H1 (cell line): ENCODE measurements at regions not wholly inside any gene's neighbourhood (a gene's known extent, or its start where the extent isn't known, plus 50 kb on each side); places are given as distances from the start of the nearest gene placed in this dataset.
A peak's percentile ranks its signal among the peaks of the same experiment; 100 is the strongest.

Source experiments
- CTCF ChIA-PET: fragments of 300-600 bp; sonication (Branson Sonifier 250); formaldehyde crosslinking; loops from one replicate; lab custom pipeline; 2021; ENCODE audit not compliant: partially characterized antibody; lab: Charles Lee
- POLR2A ChIA-PET: fragments of 300-600 bp; sonication (Branson Sonifier 250); formaldehyde crosslinking; loops from one replicate; lab custom pipeline; 2021; ENCODE audit warnings: inconsistent platforms; ENCODE audit not compliant: partially characterized antibody; lab: Charles Lee
- DNase-seq, 2 experiments: peaks; one replicate each; pipeline versions ENCODE4 v3.0.0 to v3.0.0-alpha.2; 2010 to 2022; ENCODE audit warnings: low spot score in 2 of 2, low read depth in 1 of 2, mixed read lengths in 1 of 2
- FAIRE-seq: peaks from 2 replicates; lab custom pipeline; 2011; peaks lifted over from hg19 to GRCh38; lab: Jason Lieb, UNC
- H2AFZ ChIP-seq: 2 replicates; pipeline ENCODE4 v1.8.1; 2012; ENCODE audit warnings: low read length, inconsistent platforms
- H2AK5ac ChIP-seq: 2 replicates; pipeline ENCODE4 v1.6.1; 2013; ENCODE audit warnings: low read depth, low read length
- H2BK120ac ChIP-seq: replicated peaks from 2 replicates; pipeline ENCODE3; 2013; ENCODE audit warnings: low read depth, low read length, inconsistent platforms
- H2BK12ac ChIP-seq: 2 replicates; pipeline ENCODE4 v1.6.1; 2013; ENCODE audit warnings: low read depth, low read length
- H2BK15ac ChIP-seq: 2 replicates; pipeline ENCODE4 v1.6.1; 2013; ENCODE audit warnings: low read length
- H2BK20ac ChIP-seq: 2 replicates; pipeline ENCODE4 v1.6.1; 2013; ENCODE audit warnings: low read length
- H2BK5ac ChIP-seq: 2 replicates; pipeline ENCODE4 v1.6.1; 2013; ENCODE audit warnings: low read depth, low read length
- H3K14ac ChIP-seq: 2 replicates; pipeline ENCODE4 v1.6.1; 2013; ENCODE audit warnings: inconsistent platforms; ENCODE audit not compliant: insufficient read length
- H3K18ac ChIP-seq: 2 replicates; pipeline ENCODE4 v1.6.1; 2013; ENCODE audit warnings: low read length; ENCODE audit errors: extremely low read depth
- H3K23ac ChIP-seq: 2 replicates; pipeline ENCODE4 v1.6.1; 2013; ENCODE audit warnings: inconsistent platforms; ENCODE audit not compliant: insufficient read length
- H3K23me2 ChIP-seq: 2 replicates; pipeline ENCODE4 v1.6.1; 2013; ENCODE audit warnings: low read depth, low read length
- H3K27ac ChIP-seq: 2 replicates; pipeline ENCODE4 v1.6.1; 2011; ENCODE audit warnings: low read depth, low read length, inconsistent platforms
- H3K27me3 ChIP-seq, 4 experiments: replicated peaks in 1 of 4; 1 replicate in 1 of 4; 2 replicates in 3 of 4; pipeline versions ENCODE4 v1.6.1 to v1.8.1; 2011 to 2013; ENCODE audit warnings: low read length in 3 of 4, mild to moderate bottlenecking in 3 of 4, inconsistent platforms in 2 of 4, mixed read lengths in 2 of 4, moderate library complexity in 1 of 4; ENCODE audit not compliant: control insufficient read depth in 3 of 4, insufficient read depth in 3 of 4; ENCODE audit errors: extremely low read depth in 1 of 4
- H3K36me3 ChIP-seq, 4 experiments: 2 replicates each; pipeline versions ENCODE4 v1.6.1 to v1.8.1; 2011 to 2013; ENCODE audit warnings: mild to moderate bottlenecking in 4 of 4, low read length in 3 of 4, moderate library complexity in 2 of 4, control low read depth in 1 of 4, inconsistent platforms in 1 of 4; ENCODE audit not compliant: insufficient read depth in 4 of 4, control insufficient read depth in 2 of 4
- H3K4ac ChIP-seq: replicated peaks from 2 replicates; pipeline ENCODE3; 2013; ENCODE audit warnings: low read length, low read depth, mixed read lengths, inconsistent platforms; ENCODE audit not compliant: insufficient read length
- H3K4me1 ChIP-seq, 4 experiments: replicated peaks in 1 of 4; 1 replicate in 1 of 4; 2 replicates in 3 of 4; pipeline versions ENCODE4 v1.6.1 to v1.8.1; 2011 to 2013; ENCODE audit warnings: low read length in 3 of 4, inconsistent platforms in 2 of 4, mixed read lengths in 1 of 4; ENCODE audit not compliant: insufficient read depth in 4 of 4, control insufficient read depth in 3 of 4
- H3K4me2 ChIP-seq, 2 experiments: 2 replicates each; pipeline versions ENCODE4 v1.6.1 to v1.8.1; 2011 to 2013; ENCODE audit warnings: low read depth in 2 of 2, low read length in 2 of 2, control low read depth in 1 of 2, inconsistent platforms in 1 of 2, mild to moderate bottlenecking in 1 of 2; ENCODE audit not compliant: insufficient read depth in 1 of 2
- H3K4me3 ChIP-seq, 4 experiments: fragments of 200-600, 300-600 bp in 1 of 4; sonication (generic), shearing (Covaris generic), sonication (Bioruptor Twin) in 1 of 4; 2 replicates each; pipeline versions ENCODE4 v1.5.1 to v1.8.1; 2011 to 2016; ENCODE audit warnings: low read length in 4 of 4, low read depth in 3 of 4, control low read depth in 2 of 4, inconsistent platforms in 2 of 4, mild to moderate bottlenecking in 2 of 4, mixed read lengths in 1 of 4, moderate library complexity in 1 of 4; ENCODE audit not compliant: insufficient read depth in 2 of 4; ENCODE audit errors: extremely low read depth in 1 of 4
- H3K56ac ChIP-seq: replicated peaks from 2 replicates; pipeline ENCODE3; 2013; ENCODE audit warnings: low read depth, mild to moderate bottlenecking, mixed read lengths, low read length, inconsistent platforms; ENCODE audit not compliant: insufficient read length
- H3K79me1 ChIP-seq: 2 replicates; pipeline ENCODE4 v1.6.1; 2013; ENCODE audit warnings: low read depth, low read length, control low read depth
- H3K79me2 ChIP-seq, 2 experiments: 2 replicates each; pipeline versions ENCODE4 v1.6.1 to v1.8.1; 2012 to 2013; ENCODE audit warnings: low read length in 2 of 2, mild to moderate bottlenecking in 2 of 2, inconsistent platforms in 1 of 2; ENCODE audit not compliant: insufficient read depth in 2 of 2, control insufficient read depth in 1 of 2
- H3K9ac ChIP-seq, 4 experiments: replicated peaks in 1 of 4; 1 replicate in 1 of 4; 2 replicates in 3 of 4; pipeline versions ENCODE4 v1.6.1 to v1.8.1; 2011 to 2013; ENCODE audit warnings: low read depth in 3 of 4, low read length in 3 of 4, control low read depth in 2 of 4, mild to moderate bottlenecking in 2 of 4, moderate library complexity in 2 of 4, inconsistent platforms in 1 of 4; ENCODE audit errors: extremely low read depth in 1 of 4
- H3K9me3 ChIP-seq, 2 experiments: 2 replicates each; pipeline versions ENCODE4 v1.6.1 to v1.8.1; 2012 to 2013; ENCODE audit warnings: mild to moderate bottlenecking in 2 of 2, moderate library complexity in 2 of 2, control low read depth in 1 of 2, inconsistent platforms in 1 of 2, low read depth in 1 of 2, low read length in 1 of 2, mixed read lengths in 1 of 2; ENCODE audit not compliant: insufficient read depth in 2 of 2
- H4K20me1 ChIP-seq, 2 experiments: replicated peaks in 1 of 2; 2 replicates each; pipeline versions ENCODE3 to v1.8.1; 2011 to 2013; ENCODE audit warnings: inconsistent platforms in 2 of 2, low read length in 2 of 2, mild to moderate bottlenecking in 1 of 2; ENCODE audit not compliant: insufficient read depth in 2 of 2, control insufficient read depth in 1 of 2
- H4K5ac ChIP-seq: 2 replicates; pipeline ENCODE4 v1.6.1; 2013; ENCODE audit warnings: low read length, low read depth, mixed read lengths, inconsistent platforms; ENCODE audit not compliant: insufficient read length
- H4K8ac ChIP-seq: 2 replicates; pipeline ENCODE4 v1.8.0; 2013; ENCODE audit warnings: mild to moderate bottlenecking, moderate library complexity, low read length, inconsistent platforms; ENCODE audit not compliant: insufficient read depth; ENCODE audit errors: extremely low read depth
- H4K91ac ChIP-seq: replicated peaks from 2 replicates; pipeline ENCODE3; 2013; ENCODE audit warnings: low read length, mixed read lengths, inconsistent platforms; ENCODE audit not compliant: insufficient read length
- CREB1 ChIP-seq: IDR thresholded peaks from 2 replicates; pipeline ENCODE4 v1.6.1; 2012; ENCODE audit warnings: inconsistent platforms
- JUND ChIP-seq: IDR thresholded peaks from 2 replicates; pipeline ENCODE4 v1.6.1; 2011; ENCODE audit warnings: mild to moderate bottlenecking, improper control_type of control experiment, low read length
- WGBS, 2 experiments: shearing (Covaris generic) in 1 of 2; methylation state at CpG; one replicate each; pipeline versions ENCODE4 v1.1.6 to v1.1.7; 2013 to 2015; ENCODE audit warnings: low lambda C conversion rate in 2 of 2, mixed read lengths in 2 of 2, inconsistent platforms in 1 of 2, low coverage in 1 of 2, missing lambda C conversion rate in 1 of 2; ENCODE audit not compliant: insufficient replicate concordance in 2 of 2, insufficient coverage in 1 of 2, insufficient read length in 1 of 2; ENCODE audit errors: extremely low coverage in 1 of 2, missing lambda C conversion rate in 1 of 2; 5-methylcytosine and 5-hydroxymethylcytosine counted together

- no peaks in the 10 kb centered on the region for H3K27me3 ChIP-seq
- no peaks in the 10 kb centered on the region for H3K79me1 ChIP-seq
- TF ChIP-seq JUND (no peak), CREB1 (no peak)
- TF ChIP-seq, all 59 proteins: peak for 0
- no peaks in the 10 kb centered on the region for H3K23me2 ChIP-seq
- POLR2A ChIA-PET, result no interaction called here
- no peak overlapping the region for H3K9ac ChIP-seq
- CTCF ChIA-PET, result interaction anchor here (1.0 kb wide), 2 partner anchors 12 to 24 kb away, joined by 3 read pairs; no protein-coding TSS in a partner anchor
- no peak overlapping the region for H4K91ac ChIP-seq
- H4K20me1 ChIP-seq, result no peaks in the 10 kb centered on the region
- no peaks in the 10 kb centered on the region for H3K36me3 ChIP-seq
- H3K4ac ChIP-seq, result no peak overlapping the region
- no peak overlapping the region for H2BK15ac ChIP-seq
- H2BK20ac ChIP-seq, result no peak overlapping the region
- H3K79me2 ChIP-seq, result no peaks in the 10 kb centered on the region
- no peak overlapping the region for H3K56ac ChIP-seq
- H3K4me1 ChIP-seq, result no peaks in the 10 kb centered on the region; a peak in 1 of 7 replicates
- no peak overlapping the region for H2BK120ac ChIP-seq
- H2AFZ ChIP-seq, result peak overlapping the region; percentile 27; the same call in 1 of the 2 replicates
- H3K18ac ChIP-seq, result no peak overlapping the region
- no peak for DNase-seq
- no peak overlapping the region for H4K5ac ChIP-seq
- no peak overlapping the region for H3K23ac ChIP-seq
- H3K4me2 ChIP-seq, result no peak overlapping the region
- no peak overlapping the region for H3K27ac ChIP-seq
- no peak overlapping the region for H3K4me3 ChIP-seq
- H4K8ac ChIP-seq, result no peak overlapping the region
- FAIRE-seq, result no peak
- H2BK5ac ChIP-seq, result no peak overlapping the region
- H2AK5ac ChIP-seq, result no peak overlapping the region
- H3K14ac ChIP-seq, result no peak overlapping the region
- H2BK12ac ChIP-seq, result no peak overlapping the region
- H3K9me3 ChIP-seq, result no peaks in the 10 kb centered on the region
- 54% methylated on average over 1 of the region's 1 CpG; no CpG with 5 or more reads in 1 of the 2 experiments for WGBS, 2 experiments
Measured at GRCh38 chr3:161577662-161578061, 81.1 kb downstream of the OTOL1 start.
